ENCODE measurements at regions not wholly inside any gene's neighbourhood (a gene's known extent, or its start where the extent isn't known, plus 50 kb on each side); places are given as distances from the start of the nearest gene placed in this dataset.

- TF ChIP-seq GATA2 (IDR thresholded peaks at IDR 0.05; ENCODE audit: low read depth, low read length) (no peak), GATA3 (IDR thresholded peaks at IDR 0.05; ENCODE audit: low read depth, low read length) (no peak)
Measured at GRCh38 chr1:70490153-70490552, 79.1 kb downstream of the CTH start.

GRCh38 chr1:70495370-70495769, 84.3 kb downstream of the CTH start:
- no peak for TF ChIP-seq GATA2 (IDR thresholded peaks at IDR 0.05; ENCODE audit: low read depth, low read length)
- TF ChIP-seq GATA3 (IDR thresholded peaks at IDR 0.05; ENCODE audit: low read depth, low read length): no peak

GRCh38 chr1:70496181-70496580, 85.1 kb downstream of the CTH start:
- TF ChIP-seq GATA3 (IDR thresholded peaks at IDR 0.05; ENCODE audit: low read depth, low read length) (no peak), GATA2 (IDR thresholded peaks at IDR 0.05; ENCODE audit: low read depth, low read length) (no peak)

GRCh38 chr1:70497152-70497551, 86.1 kb downstream of the CTH start:
- no peak for TF ChIP-seq GATA2 (IDR thresholded peaks at IDR 0.05; ENCODE audit: low read depth, low read length)

- TF ChIP-seq GATA2 (IDR thresholded peaks at IDR 0.05; ENCODE audit: low read depth, low read length): no peak
- no peak for TF ChIP-seq GATA3 (IDR thresholded peaks at IDR 0.05; ENCODE audit: low read depth, low read length)
Measured at GRCh38 chr1:70498666-70499065, 87.6 kb downstream of the CTH start.

GRCh38 chr1:70499695-70500094, 88.6 kb downstream of the CTH start:
- no peak for TF ChIP-seq GATA2 (IDR thresholded peaks at IDR 0.05; ENCODE audit: low read depth, low read length)
- no peak for TF ChIP-seq GATA3 (IDR thresholded peaks at IDR 0.05; ENCODE audit: low read depth, low read length)

- no peak for TF ChIP-seq GATA3 (IDR thresholded peaks at IDR 0.05; ENCODE audit: low read depth, low read length)
- TF ChIP-seq GATA2 (IDR thresholded peaks at IDR 0.05; ENCODE audit: low read depth, low read length): no peak
Measured at GRCh38 chr1:70503358-70503757, 92.3 kb downstream of the CTH start.

GRCh38 chr1:70504176-70504820, 93.2 kb downstream of the CTH start:
- peak; percentile 49; the same call in 1 of the 2 replicates for TF ChIP-seq GATA2 (IDR thresholded peaks at IDR 0.05; ENCODE audit: low read depth, low read length)
- TF ChIP-seq GATA3 (IDR thresholded peaks at IDR 0.05; ENCODE audit: low read depth, low read length): peak; percentile 47; the same call in 1 of the 2 replicates

- no peak for TF ChIP-seq GATA3 (IDR thresholded peaks at IDR 0.05; ENCODE audit: low read depth, low read length)
- TF ChIP-seq GATA2 (IDR thresholded peaks at IDR 0.05; ENCODE audit: low read depth, low read length): peak; percentile 6; the same call in 1 of the 2 replicates
Measured at GRCh38 chr1:70504821-70505193, 93.7 kb downstream of the CTH start.

- no peak for TF ChIP-seq GATA3 (IDR thresholded peaks at IDR 0.05; ENCODE audit: low read depth, low read length)
- no peak for TF ChIP-seq GATA2 (IDR thresholded peaks at IDR 0.05; ENCODE audit: low read depth, low read length)
Measured at GRCh38 chr1:70509996-70510876, 99.2 kb downstream of the CTH start.

- TF ChIP-seq GATA3 (IDR thresholded peaks at IDR 0.05; ENCODE audit: low read depth, low read length): no peak
Measured at GRCh38 chr1:70517444-70517843, 106.4 kb downstream of the CTH start.

- no peak for TF ChIP-seq GATA2 (IDR thresholded peaks at IDR 0.05; ENCODE audit: low read depth, low read length)
- no peak for TF ChIP-seq GATA3 (IDR thresholded peaks at IDR 0.05; ENCODE audit: low read depth, low read length)
Measured at GRCh38 chr1:70518106-70518505, 107.0 kb downstream of the CTH start.

GRCh38 chr1:70528590-70529333, 117.7 kb downstream of the CTH start:
- no peak for TF ChIP-seq GATA3 (IDR thresholded peaks at IDR 0.05; ENCODE audit: low read depth, low read length)
- no peak for TF ChIP-seq GATA2 (IDR thresholded peaks at IDR 0.05; ENCODE audit: low read depth, low read length)

GRCh38 chr1:70536708-70537366, 125.8 kb downstream of the CTH start:
- TF ChIP-seq GATA2 (IDR thresholded peaks at IDR 0.05; ENCODE audit: low read depth, low read length): no peak
- no peak for TF ChIP-seq GATA3 (IDR thresholded peaks at IDR 0.05; ENCODE audit: low read depth, low read length)
